Stimulated activated CD8-positive, alpha-beta memory T cell treated with anti-CD3 and anti-CD28 coated beads, Interleukin-12 subunit alpha, Interleukin-12 subunit beta, amount 100 ng/mL, for 24 hours (primary cell): ENCODE measurements at regions not wholly inside any gene's neighbourhood (a gene's known extent, or its start where the extent isn't known, plus 50 kb on each side); places are given as distances from the start of the nearest gene placed in this dataset.

ENCODE experiments used
- DNase-seq: peaks from one replicate; pipeline ENCODE4 v3.0.0-alpha.2; 2020; ENCODE audit errors: extremely low read depth

- DNase-seq, result no peak
Observed at GRCh38 chr2:16615687-16616615, 49.7 kb downstream of the CYRIA start.

DNA sequence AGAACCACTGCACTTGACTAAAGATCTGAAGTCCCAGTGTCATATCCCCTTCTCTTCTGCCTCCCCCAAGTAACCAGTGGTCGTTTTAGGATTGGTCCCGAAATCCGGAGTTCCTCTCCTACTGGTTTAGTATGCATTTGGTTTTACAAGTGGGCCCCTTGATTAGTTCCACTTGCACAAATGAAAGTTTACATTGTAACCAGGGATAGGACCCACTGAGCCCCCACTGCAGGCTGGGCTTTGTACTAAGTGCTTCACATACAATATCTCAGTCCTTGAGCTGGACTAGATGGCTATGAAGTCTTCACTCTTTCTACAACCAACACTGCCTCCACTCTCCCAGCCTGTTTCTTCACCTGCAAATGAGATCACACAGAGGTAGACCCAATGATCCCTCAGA is 50.4 kb downstream of the CYRIA start:
- no peak for DNase-seq

DNA sequence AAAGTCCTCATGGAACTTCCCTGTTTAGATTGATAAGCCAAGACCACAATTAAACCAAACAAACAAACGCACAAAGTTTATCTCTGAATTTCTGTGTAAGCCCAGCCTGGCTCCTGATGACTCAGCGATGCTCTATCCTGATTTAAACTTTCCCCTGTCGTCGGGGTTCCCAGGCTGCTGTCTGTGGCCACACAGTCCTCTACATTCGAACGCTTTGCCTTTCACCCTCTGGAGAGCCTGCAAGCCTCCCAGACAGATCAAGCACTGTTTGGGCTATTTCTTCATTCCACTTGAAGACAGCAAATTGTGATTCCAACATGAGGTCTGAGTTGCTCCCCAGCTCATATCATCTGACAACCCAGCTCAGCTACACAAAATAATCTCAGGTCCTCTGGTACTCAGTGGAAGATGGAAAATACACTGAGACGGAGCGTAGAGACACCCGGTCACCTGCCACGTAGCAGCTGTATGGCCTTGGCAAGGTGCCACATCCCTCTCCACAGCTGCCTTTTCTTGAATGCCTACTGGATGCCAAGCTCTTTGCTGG is 51.2 kb downstream of the CYRIA start:
- no peak for DNase-seq

DNA sequence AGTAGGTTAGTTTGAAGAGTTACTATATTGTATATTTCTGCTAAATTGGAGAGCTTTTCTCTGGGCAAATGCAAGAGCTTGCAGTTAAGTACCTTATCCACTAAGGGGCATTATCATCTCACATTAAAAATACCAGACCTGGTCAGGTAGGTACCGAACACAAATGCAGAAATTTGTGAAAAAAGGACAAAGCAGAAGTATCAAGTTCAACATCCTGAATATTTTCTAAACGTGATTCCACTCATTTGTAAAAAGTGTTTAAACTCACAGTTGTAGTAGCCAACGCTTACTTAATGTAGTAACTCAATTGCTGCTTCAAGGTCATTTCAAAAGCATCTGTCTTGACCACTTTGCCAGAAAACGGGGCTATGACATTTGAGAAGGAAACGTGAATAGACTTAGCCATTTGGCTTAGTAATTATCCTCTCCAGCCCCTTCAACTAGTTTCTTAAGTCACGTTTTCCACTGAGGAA is 52.1 kb downstream of the CYRIA start:
- no peak for DNase-seq

- no peak for DNase-seq
Observed at GRCh38 chr2:16612490-16612889, 53.1 kb downstream of the CYRIA start.

DNA sequence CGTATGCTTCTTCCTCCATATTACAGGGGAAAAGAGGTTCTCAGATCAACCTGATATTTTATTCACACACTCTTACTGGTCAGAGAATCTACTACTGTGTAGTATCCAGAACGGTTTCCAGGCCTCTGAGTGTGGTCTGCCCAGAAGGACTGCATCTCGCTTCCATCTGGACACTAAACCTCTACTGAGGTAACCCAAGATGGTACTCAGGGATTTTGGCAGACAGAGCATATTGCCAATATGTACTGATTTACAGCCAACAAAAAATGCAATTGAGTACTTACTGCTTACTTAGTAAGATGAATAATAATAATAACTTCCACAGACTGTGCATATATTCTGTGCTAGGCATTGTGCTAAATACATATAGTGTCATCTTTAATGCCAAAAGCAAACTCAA is 55.8 kb downstream of the CYRIA start:
- DNase-seq, result no peak

- DNase-seq, result peak; percentile 53
Observed at GRCh38 chr2:16608661-16609643, 56.7 kb downstream of the CYRIA start.

GRCh38 chr2:16607301-16607700 is 58.3 kb downstream of the CYRIA start:
- DNase-seq, result no peak

DNA sequence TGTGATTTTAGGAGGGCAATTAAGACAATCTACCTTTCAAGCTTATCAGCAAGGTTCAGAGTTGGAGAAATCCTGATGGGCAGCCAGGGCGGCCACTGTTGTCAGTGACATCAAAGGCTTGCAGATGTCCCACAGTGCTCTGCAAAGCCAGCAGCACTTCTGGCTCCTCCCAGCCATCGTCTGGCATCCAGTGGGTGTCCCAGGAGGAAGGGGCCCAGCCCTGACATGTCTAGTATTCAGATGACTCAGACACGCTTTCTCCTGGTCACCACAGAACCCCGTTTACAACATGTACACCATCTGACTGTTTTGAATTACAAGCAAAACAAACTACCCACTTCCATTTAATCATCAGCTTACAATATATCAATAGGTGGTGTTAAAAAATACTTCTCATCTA is 61.4 kb downstream of the CYRIA start:
- DNase-seq, result no peak

DNA sequence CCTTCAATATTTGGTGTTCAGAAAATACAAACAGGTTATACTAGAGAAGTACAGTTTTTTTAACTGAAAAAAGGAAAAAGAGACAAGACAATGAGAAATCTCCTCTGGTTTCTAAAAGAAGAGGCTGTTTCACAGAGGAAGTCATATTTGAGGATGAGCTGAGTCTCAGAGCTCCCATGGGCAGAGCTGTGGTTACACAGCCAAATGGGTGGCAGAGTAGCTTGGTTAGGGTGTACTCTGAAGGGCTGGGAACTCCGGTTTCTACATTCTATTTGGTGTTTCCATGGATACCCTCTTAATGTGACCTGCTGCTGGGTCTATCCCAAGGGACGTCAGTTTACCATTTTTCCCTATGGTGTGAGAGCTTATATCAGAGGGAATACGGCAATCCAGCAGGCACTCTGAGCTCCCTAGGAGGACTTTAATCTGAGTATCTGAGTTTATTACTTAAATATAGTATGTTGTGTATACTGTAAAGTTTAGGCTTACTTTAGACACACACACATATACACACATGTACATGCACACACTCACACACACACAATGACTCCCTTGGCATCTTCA is 74.2 kb downstream of the CYRIA start:
- DNase-seq, result no peak

DNA sequence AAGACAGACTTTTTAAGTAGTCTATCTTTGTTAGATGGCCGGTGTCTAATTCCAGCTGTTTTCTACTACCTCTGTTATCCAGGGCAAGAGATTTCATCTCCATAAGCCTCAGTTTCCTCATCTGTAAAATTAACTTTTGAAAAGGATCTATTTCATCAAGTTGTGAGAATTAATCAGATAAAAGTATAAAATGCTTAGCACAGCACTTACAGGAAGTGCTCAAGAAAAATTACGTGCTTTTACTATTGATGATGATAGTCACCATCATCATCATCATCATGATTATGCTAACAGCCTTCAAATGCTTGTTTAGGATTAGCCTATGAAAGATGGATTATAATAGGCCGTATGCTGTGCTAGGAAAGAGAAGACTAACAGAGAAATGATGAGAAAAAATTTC is 76.2 kb downstream of the CYRIA start:
- no peak for DNase-seq

DNA sequence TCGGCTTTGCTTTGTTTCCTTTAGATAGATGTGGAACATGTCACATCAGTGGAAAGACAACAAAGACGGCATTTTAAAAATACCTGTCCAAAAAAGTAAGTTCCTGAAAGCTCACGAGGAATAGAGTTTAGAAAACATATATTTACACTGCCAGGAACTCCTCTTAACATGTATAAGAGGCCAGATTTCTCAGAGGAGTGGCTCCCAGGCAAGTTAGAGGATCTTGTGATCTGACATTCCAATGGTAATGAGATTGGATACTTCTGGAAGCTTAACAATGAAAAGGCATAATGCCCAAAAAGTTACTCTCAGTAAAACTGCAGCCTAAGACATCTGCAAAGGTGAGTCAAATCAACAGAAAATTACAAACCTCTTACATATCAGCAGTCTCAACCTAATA is 77.1 kb downstream of the CYRIA start:
- no peak for DNase-seq

DNA sequence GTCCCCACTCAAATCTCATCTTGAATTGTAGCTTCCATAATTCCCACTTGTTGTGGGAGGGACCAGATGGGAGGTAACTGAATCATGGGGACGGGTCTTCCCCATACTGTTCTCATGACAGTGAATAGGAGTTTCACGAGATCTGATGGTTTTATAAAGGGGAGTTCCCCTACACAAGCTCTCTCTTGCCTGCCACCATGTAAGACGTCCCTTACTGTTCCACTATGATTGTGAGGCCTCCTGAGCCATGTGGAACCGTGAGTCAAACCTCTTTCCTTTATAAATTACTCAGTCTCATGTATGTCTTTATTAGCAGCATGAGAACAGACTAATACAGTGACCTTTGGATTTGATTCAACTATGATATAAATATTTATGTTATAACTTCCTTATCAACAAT is 78.0 kb downstream of the CYRIA start:
- no peak for DNase-seq

- no peak for DNase-seq
Observed at GRCh38 chr2:16584824-16585540, 80.7 kb downstream of the CYRIA start.

DNA sequence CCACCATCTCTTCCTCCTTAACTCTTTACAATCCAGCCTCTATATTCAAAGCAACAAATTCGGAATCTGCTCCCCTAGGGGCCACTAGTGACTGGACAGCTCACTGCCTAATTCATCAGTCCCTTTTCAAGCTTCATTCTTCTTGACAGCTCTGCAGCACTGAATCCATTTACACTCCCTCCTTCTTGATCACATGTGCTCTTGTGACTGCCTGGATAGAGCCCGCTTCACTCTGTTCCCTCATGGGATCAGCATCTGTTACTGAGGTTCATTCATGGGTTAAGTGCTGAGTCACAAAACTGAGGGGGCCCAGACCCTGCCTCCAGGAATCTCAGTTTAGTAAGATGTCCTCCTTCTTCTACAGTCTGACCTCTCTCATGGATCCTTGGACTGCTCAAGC is 81.5 kb downstream of the CYRIA start:
- DNase-seq, result no peak

GRCh38 chr2:16581241-16581640 is 84.4 kb downstream of the CYRIA start:
- no peak for DNase-seq

- no peak for DNase-seq
Observed at GRCh38 chr2:16578081-16578480, 87.6 kb downstream of the CYRIA start.

GRCh38 chr2:16570516-16570915 is 95.1 kb downstream of the CYRIA start:
- DNase-seq, result no peak

DNA sequence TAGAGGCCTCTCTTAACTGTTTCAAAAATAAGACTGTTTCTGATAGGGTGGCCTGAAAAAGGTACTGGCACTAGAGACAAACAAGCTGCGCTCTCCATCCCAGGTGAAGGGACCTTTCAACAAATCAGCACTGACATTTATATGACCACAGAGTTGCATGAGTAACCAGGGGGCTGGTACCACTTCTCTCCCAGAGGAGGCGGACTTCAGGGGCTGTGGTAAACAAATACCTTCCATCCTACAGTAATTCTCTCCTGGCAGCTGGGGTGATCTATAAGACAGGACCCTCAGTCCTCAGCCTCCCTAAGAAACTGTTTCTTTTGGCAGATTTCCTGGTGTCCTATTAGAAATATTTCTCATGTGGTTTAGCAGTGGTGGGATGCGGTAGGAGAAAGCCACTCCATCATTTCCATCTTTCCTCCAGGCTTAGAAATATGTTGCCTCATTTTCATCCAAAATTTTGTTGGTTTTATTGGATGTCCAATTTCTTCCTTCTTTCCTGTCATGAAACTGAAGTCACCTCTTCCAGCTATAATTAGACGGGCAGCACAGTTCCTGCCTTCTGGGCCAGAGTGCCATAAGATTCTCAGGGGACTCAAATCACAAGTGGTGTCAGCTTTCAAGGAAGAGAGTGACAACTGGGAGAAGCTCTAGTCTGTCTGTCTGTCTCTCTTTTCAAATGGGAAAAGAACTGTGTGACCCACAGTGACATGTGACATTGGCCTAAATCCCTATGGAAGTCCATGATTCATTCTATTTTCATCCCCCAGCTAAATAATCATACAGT is 96.4 kb downstream of the CYRIA start:
- DNase-seq, result no peak

- no peak for DNase-seq
Observed at GRCh38 chr2:16566701-16567100, 98.9 kb downstream of the CYRIA start.
